H1 (cell line): ENCODE measurements at regions not wholly inside any gene's neighbourhood (a gene's known extent, or its start where the extent isn't known, plus 50 kb on each side); places are given as distances from the start of the nearest gene placed in this dataset.

ENCODE experiments used
- CHD2 ChIP-seq: IDR thresholded peaks from 2 replicates; pipeline ENCODE4 v1.6.1; 2012; ENCODE audit warnings: low read length, improper control_type of control experiment
- EZH2 ChIP-seq: fragments of 200-600 bp; sonication (generic); IDR thresholded peaks from 2 replicates; pipeline ENCODE4 v1.7.1; 2012; ENCODE audit warnings: low read depth, mild to moderate bottlenecking, moderate library complexity, low read length, inconsistent platforms; ENCODE audit not compliant: severe bottlenecking
- JUN ChIP-seq: IDR thresholded peaks from 2 replicates; pipeline ENCODE4 v1.6.1; 2011; ENCODE audit warnings: low read depth, mild to moderate bottlenecking, improper control_type of control experiment, low read length
- TF ChIP-seq, protein P1 (sequence below), 3 experiments: IDR thresholded peaks; 1 replicate in 2 of 3; 2 replicates in 1 of 3; pipeline versions ENCODE4 v1.5.1 to v1.6.1; 2011; ENCODE audit warnings: low read length in 3 of 3, mild to moderate bottlenecking in 3 of 3, inconsistent platforms in 2 of 3, low read depth in 1 of 3, moderate library complexity in 1 of 3; ENCODE audit not compliant: insufficient read depth in 1 of 3; ENCODE audit errors: control extremely low read depth in 1 of 3
- TF ChIP-seq, protein P2 (sequence below): IDR thresholded peaks from 2 replicates; pipeline ENCODE4 v1.6.1; 2012; ENCODE audit warnings: inconsistent platforms
- TF ChIP-seq, protein P3 (sequence below): IDR thresholded peaks from 2 replicates; pipeline ENCODE4 v1.6.1; 2011; ENCODE audit warnings: low read length, improper control_type of control experiment

DNA sequence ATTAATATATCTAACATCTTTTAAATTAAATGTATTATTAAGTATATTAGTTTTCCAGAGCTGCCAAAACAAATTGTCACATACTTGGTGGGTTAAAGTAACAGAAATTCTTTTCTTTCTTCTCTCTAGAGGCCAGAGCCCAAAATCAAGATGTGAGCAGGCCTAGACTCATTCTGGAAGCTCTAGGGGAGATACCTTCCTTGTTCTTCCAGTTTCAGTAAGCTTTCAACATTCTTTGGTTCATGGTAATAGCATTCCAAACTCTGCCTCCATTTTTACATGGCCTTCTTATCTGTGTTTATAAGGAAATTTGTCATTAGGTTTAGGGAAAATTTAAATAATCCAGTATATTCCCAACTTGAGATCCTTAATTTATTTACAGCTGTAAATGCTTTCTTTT is 1054.6 kb upstream of the GBE1 start:
- TF ChIP-seq, protein P1, sequence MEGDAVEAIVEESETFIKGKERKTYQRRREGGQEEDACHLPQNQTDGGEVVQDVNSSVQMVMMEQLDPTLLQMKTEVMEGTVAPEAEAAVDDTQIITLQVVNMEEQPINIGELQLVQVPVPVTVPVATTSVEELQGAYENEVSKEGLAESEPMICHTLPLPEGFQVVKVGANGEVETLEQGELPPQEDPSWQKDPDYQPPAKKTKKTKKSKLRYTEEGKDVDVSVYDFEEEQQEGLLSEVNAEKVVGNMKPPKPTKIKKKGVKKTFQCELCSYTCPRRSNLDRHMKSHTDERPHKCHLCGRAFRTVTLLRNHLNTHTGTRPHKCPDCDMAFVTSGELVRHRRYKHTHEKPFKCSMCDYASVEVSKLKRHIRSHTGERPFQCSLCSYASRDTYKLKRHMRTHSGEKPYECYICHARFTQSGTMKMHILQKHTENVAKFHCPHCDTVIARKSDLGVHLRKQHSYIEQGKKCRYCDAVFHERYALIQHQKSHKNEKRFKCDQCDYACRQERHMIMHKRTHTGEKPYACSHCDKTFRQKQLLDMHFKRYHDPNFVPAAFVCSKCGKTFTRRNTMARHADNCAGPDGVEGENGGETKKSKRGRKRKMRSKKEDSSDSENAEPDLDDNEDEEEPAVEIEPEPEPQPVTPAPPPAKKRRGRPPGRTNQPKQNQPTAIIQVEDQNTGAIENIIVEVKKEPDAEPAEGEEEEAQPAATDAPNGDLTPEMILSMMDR (IDR thresholded peaks at IDR 0.05; ENCODE audit: control extremely low read depth in 1 of 3, insufficient read depth in 1 of 3, low read depth in 1 of 3, low read length in 3 of 3): no peak
- TF ChIP-seq, protein P2, sequence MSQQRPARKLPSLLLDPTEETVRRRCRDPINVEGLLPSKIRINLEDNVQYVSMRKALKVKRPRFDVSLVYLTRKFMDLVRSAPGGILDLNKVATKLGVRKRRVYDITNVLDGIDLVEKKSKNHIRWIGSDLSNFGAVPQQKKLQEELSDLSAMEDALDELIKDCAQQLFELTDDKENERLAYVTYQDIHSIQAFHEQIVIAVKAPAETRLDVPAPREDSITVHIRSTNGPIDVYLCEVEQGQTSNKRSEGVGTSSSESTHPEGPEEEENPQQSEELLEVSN: no peak
- TF ChIP-seq EZH2 (no peak), JUN (no peak), CHD2 (no peak)
- TF ChIP-seq, protein P3, sequence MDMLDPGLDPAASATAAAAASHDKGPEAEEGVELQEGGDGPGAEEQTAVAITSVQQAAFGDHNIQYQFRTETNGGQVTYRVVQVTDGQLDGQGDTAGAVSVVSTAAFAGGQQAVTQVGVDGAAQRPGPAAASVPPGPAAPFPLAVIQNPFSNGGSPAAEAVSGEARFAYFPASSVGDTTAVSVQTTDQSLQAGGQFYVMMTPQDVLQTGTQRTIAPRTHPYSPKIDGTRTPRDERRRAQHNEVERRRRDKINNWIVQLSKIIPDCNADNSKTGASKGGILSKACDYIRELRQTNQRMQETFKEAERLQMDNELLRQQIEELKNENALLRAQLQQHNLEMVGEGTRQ: no peak
